ENCODE measurements at regions not wholly inside any gene's neighbourhood (a gene's known extent, or its start where the extent isn't known, plus 50 kb on each side); places are given as distances from the start of the nearest gene placed in this dataset.

GRCh38 chr20:12573442-12573841, 435.3 kb upstream of the SPTLC3 start:
- no peak for TF ChIP-seq POLR2A (IDR thresholded peaks at IDR 0.05)
- TF ChIP-seq, protein P1, sequence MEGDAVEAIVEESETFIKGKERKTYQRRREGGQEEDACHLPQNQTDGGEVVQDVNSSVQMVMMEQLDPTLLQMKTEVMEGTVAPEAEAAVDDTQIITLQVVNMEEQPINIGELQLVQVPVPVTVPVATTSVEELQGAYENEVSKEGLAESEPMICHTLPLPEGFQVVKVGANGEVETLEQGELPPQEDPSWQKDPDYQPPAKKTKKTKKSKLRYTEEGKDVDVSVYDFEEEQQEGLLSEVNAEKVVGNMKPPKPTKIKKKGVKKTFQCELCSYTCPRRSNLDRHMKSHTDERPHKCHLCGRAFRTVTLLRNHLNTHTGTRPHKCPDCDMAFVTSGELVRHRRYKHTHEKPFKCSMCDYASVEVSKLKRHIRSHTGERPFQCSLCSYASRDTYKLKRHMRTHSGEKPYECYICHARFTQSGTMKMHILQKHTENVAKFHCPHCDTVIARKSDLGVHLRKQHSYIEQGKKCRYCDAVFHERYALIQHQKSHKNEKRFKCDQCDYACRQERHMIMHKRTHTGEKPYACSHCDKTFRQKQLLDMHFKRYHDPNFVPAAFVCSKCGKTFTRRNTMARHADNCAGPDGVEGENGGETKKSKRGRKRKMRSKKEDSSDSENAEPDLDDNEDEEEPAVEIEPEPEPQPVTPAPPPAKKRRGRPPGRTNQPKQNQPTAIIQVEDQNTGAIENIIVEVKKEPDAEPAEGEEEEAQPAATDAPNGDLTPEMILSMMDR (IDR thresholded peaks at IDR 0.05) = no peak
- TF ChIP-seq EP300 (IDR thresholded peaks at IDR 0.05) = no peak
